H1 (cell line): ENCODE measurements at regions not wholly inside any gene's neighbourhood (a gene's known extent, or its start where the extent isn't known, plus 50 kb on each side); places are given as distances from the start of the nearest gene placed in this dataset.

Experiments used
- CTCF ChIA-PET: fragments of 300-600 bp; sonication (Branson Sonifier 250); formaldehyde crosslinking; loops from one replicate; lab custom pipeline; 2021; ENCODE audit not compliant: partially characterized antibody; lab: Charles Lee
- POLR2A ChIA-PET: fragments of 300-600 bp; sonication (Branson Sonifier 250); formaldehyde crosslinking; loops from one replicate; lab custom pipeline; 2021; ENCODE audit warnings: inconsistent platforms; ENCODE audit not compliant: partially characterized antibody; lab: Charles Lee
- DNase-seq, 2 experiments: peaks; one replicate each; pipeline versions ENCODE4 v3.0.0 to v3.0.0-alpha.2; 2010 to 2022; ENCODE audit warnings: low spot score in 2 of 2, low read depth in 1 of 2, mixed read lengths in 1 of 2
- FAIRE-seq: peaks from 2 replicates; lab custom pipeline; 2011; peaks lifted over from hg19 to GRCh38; lab: Jason Lieb, UNC
- H2AFZ ChIP-seq: 2 replicates; pipeline ENCODE4 v1.8.1; 2012; ENCODE audit warnings: low read length, inconsistent platforms
- H2AK5ac ChIP-seq: 2 replicates; pipeline ENCODE4 v1.6.1; 2013; ENCODE audit warnings: low read depth, low read length
- H2BK120ac ChIP-seq: replicated peaks from 2 replicates; pipeline ENCODE3; 2013; ENCODE audit warnings: low read depth, low read length, inconsistent platforms
- H2BK12ac ChIP-seq: 2 replicates; pipeline ENCODE4 v1.6.1; 2013; ENCODE audit warnings: low read depth, low read length
- H2BK15ac ChIP-seq: 2 replicates; pipeline ENCODE4 v1.6.1; 2013; ENCODE audit warnings: low read length
- H2BK20ac ChIP-seq: 2 replicates; pipeline ENCODE4 v1.6.1; 2013; ENCODE audit warnings: low read length
- H2BK5ac ChIP-seq: 2 replicates; pipeline ENCODE4 v1.6.1; 2013; ENCODE audit warnings: low read depth, low read length
- H3K14ac ChIP-seq: 2 replicates; pipeline ENCODE4 v1.6.1; 2013; ENCODE audit warnings: inconsistent platforms; ENCODE audit not compliant: insufficient read length
- H3K18ac ChIP-seq: 2 replicates; pipeline ENCODE4 v1.6.1; 2013; ENCODE audit warnings: low read length; ENCODE audit errors: extremely low read depth
- H3K23ac ChIP-seq: 2 replicates; pipeline ENCODE4 v1.6.1; 2013; ENCODE audit warnings: inconsistent platforms; ENCODE audit not compliant: insufficient read length
- H3K23me2 ChIP-seq: 2 replicates; pipeline ENCODE4 v1.6.1; 2013; ENCODE audit warnings: low read depth, low read length
- H3K27ac ChIP-seq: 2 replicates; pipeline ENCODE4 v1.6.1; 2011; ENCODE audit warnings: low read depth, low read length, inconsistent platforms
- H3K27me3 ChIP-seq, 4 experiments: replicated peaks in 1 of 4; 1 replicate in 1 of 4; 2 replicates in 3 of 4; pipeline versions ENCODE4 v1.6.1 to v1.8.1; 2011 to 2013; ENCODE audit warnings: low read length in 3 of 4, mild to moderate bottlenecking in 3 of 4, inconsistent platforms in 2 of 4, mixed read lengths in 2 of 4, moderate library complexity in 1 of 4; ENCODE audit not compliant: control insufficient read depth in 3 of 4, insufficient read depth in 3 of 4; ENCODE audit errors: extremely low read depth in 1 of 4
- H3K36me3 ChIP-seq, 4 experiments: 2 replicates each; pipeline versions ENCODE4 v1.6.1 to v1.8.1; 2011 to 2013; ENCODE audit warnings: mild to moderate bottlenecking in 4 of 4, low read length in 3 of 4, moderate library complexity in 2 of 4, control low read depth in 1 of 4, inconsistent platforms in 1 of 4; ENCODE audit not compliant: insufficient read depth in 4 of 4, control insufficient read depth in 2 of 4
- H3K4ac ChIP-seq: replicated peaks from 2 replicates; pipeline ENCODE3; 2013; ENCODE audit warnings: low read length, low read depth, mixed read lengths, inconsistent platforms; ENCODE audit not compliant: insufficient read length
- H3K4me1 ChIP-seq, 4 experiments: replicated peaks in 1 of 4; 1 replicate in 1 of 4; 2 replicates in 3 of 4; pipeline versions ENCODE4 v1.6.1 to v1.8.1; 2011 to 2013; ENCODE audit warnings: low read length in 3 of 4, inconsistent platforms in 2 of 4, mixed read lengths in 1 of 4; ENCODE audit not compliant: insufficient read depth in 4 of 4, control insufficient read depth in 3 of 4
- H3K4me2 ChIP-seq, 2 experiments: 2 replicates each; pipeline versions ENCODE4 v1.6.1 to v1.8.1; 2011 to 2013; ENCODE audit warnings: low read depth in 2 of 2, low read length in 2 of 2, control low read depth in 1 of 2, inconsistent platforms in 1 of 2, mild to moderate bottlenecking in 1 of 2; ENCODE audit not compliant: insufficient read depth in 1 of 2
- H3K4me3 ChIP-seq, 4 experiments: fragments of 200-600, 300-600 bp in 1 of 4; sonication (generic), shearing (Covaris generic), sonication (Bioruptor Twin) in 1 of 4; 2 replicates each; pipeline versions ENCODE4 v1.5.1 to v1.8.1; 2011 to 2016; ENCODE audit warnings: low read length in 4 of 4, low read depth in 3 of 4, control low read depth in 2 of 4, inconsistent platforms in 2 of 4, mild to moderate bottlenecking in 2 of 4, mixed read lengths in 1 of 4, moderate library complexity in 1 of 4; ENCODE audit not compliant: insufficient read depth in 2 of 4; ENCODE audit errors: extremely low read depth in 1 of 4
- H3K56ac ChIP-seq: replicated peaks from 2 replicates; pipeline ENCODE3; 2013; ENCODE audit warnings: low read depth, mild to moderate bottlenecking, mixed read lengths, low read length, inconsistent platforms; ENCODE audit not compliant: insufficient read length
- H3K79me1 ChIP-seq: 2 replicates; pipeline ENCODE4 v1.6.1; 2013; ENCODE audit warnings: low read depth, low read length, control low read depth
- H3K79me2 ChIP-seq, 2 experiments: 2 replicates each; pipeline versions ENCODE4 v1.6.1 to v1.8.1; 2012 to 2013; ENCODE audit warnings: low read length in 2 of 2, mild to moderate bottlenecking in 2 of 2, inconsistent platforms in 1 of 2; ENCODE audit not compliant: insufficient read depth in 2 of 2, control insufficient read depth in 1 of 2
- H3K9ac ChIP-seq, 4 experiments: replicated peaks in 1 of 4; 1 replicate in 1 of 4; 2 replicates in 3 of 4; pipeline versions ENCODE4 v1.6.1 to v1.8.1; 2011 to 2013; ENCODE audit warnings: low read depth in 3 of 4, low read length in 3 of 4, control low read depth in 2 of 4, mild to moderate bottlenecking in 2 of 4, moderate library complexity in 2 of 4, inconsistent platforms in 1 of 4; ENCODE audit errors: extremely low read depth in 1 of 4
- H3K9me3 ChIP-seq, 2 experiments: 2 replicates each; pipeline versions ENCODE4 v1.6.1 to v1.8.1; 2012 to 2013; ENCODE audit warnings: mild to moderate bottlenecking in 2 of 2, moderate library complexity in 2 of 2, control low read depth in 1 of 2, inconsistent platforms in 1 of 2, low read depth in 1 of 2, low read length in 1 of 2, mixed read lengths in 1 of 2; ENCODE audit not compliant: insufficient read depth in 2 of 2
- H4K20me1 ChIP-seq, 2 experiments: replicated peaks in 1 of 2; 2 replicates each; pipeline versions ENCODE3 to v1.8.1; 2011 to 2013; ENCODE audit warnings: inconsistent platforms in 2 of 2, low read length in 2 of 2, mild to moderate bottlenecking in 1 of 2; ENCODE audit not compliant: insufficient read depth in 2 of 2, control insufficient read depth in 1 of 2
- H4K5ac ChIP-seq: 2 replicates; pipeline ENCODE4 v1.6.1; 2013; ENCODE audit warnings: low read length, low read depth, mixed read lengths, inconsistent platforms; ENCODE audit not compliant: insufficient read length
- H4K8ac ChIP-seq: 2 replicates; pipeline ENCODE4 v1.8.0; 2013; ENCODE audit warnings: mild to moderate bottlenecking, moderate library complexity, low read length, inconsistent platforms; ENCODE audit not compliant: insufficient read depth; ENCODE audit errors: extremely low read depth
- H4K91ac ChIP-seq: replicated peaks from 2 replicates; pipeline ENCODE3; 2013; ENCODE audit warnings: low read length, mixed read lengths, inconsistent platforms; ENCODE audit not compliant: insufficient read length
- BCL11A ChIP-seq, 2 experiments: IDR thresholded peaks; one replicate each; pipeline ENCODE4 v1.6.1; 2011; ENCODE audit warnings: low read depth in 2 of 2, low read length in 2 of 2, mild to moderate bottlenecking in 2 of 2
- CHD1 ChIP-seq: IDR thresholded peaks from 2 replicates; pipeline ENCODE4 v1.6.1; 2012; ENCODE audit warnings: low read depth, low read length, improper control_type of control experiment
- FOSL1 ChIP-seq: IDR thresholded peaks from 2 replicates; pipeline ENCODE4 v1.6.1; 2011; ENCODE audit warnings: mild to moderate bottlenecking, low read depth, low read length, moderate library complexity; ENCODE audit not compliant: insufficient read depth
- GTF2F1 ChIP-seq: IDR thresholded peaks from 2 replicates; pipeline ENCODE4 v1.6.1; 2012; ENCODE audit warnings: low read depth, low read length, improper control_type of control experiment, borderline replicate concordance
- KDM4A ChIP-seq: IDR thresholded peaks from one replicate; pipeline ENCODE4 v1.7.1; 2012; ENCODE audit warnings: low read depth, mild to moderate bottlenecking, moderate library complexity, low read length, inconsistent platforms; ENCODE audit not compliant: severe bottlenecking
- PHF8 ChIP-seq: fragments of 200-600 bp; sonication (generic); conservative IDR thresholded peaks from 2 replicates; pipeline ENCODE4 v1.7.1; 2012; ENCODE audit warnings: low read depth, mild to moderate bottlenecking, inconsistent platforms, low read length, moderate library complexity
- RAD21 ChIP-seq, 2 experiments: IDR thresholded peaks in 1 of 2; conservative IDR thresholded peaks in 1 of 2; 2 replicates each; pipeline ENCODE4 v1.6.1; 2011; ENCODE audit warnings: low read depth in 2 of 2, low read length in 2 of 2, improper control_type of control experiment in 1 of 2, inconsistent platforms in 1 of 2, mild to moderate bottlenecking in 1 of 2, moderate library complexity in 1 of 2
- SAP30 ChIP-seq: fragments of 300-600 bp; sonication (generic); IDR thresholded peaks from 2 replicates; pipeline ENCODE4 v1.7.1; 2012; ENCODE audit warnings: low read length, moderate library complexity, mild to moderate bottlenecking, inconsistent platforms; ENCODE audit not compliant: insufficient read depth, insufficient replicate concordance
- SIN3A ChIP-seq, 2 experiments: IDR thresholded peaks in 1 of 2; conservative IDR thresholded peaks in 1 of 2; 2 replicates each; pipeline ENCODE4 v1.6.1; 2011 to 2012; ENCODE audit warnings: low read length in 2 of 2, improper control_type of control experiment in 1 of 2, low read depth in 1 of 2, mild to moderate bottlenecking in 1 of 2
- SUZ12 ChIP-seq: fragments of 200-600 bp; sonication (generic); IDR thresholded peaks from 2 replicates; pipeline ENCODE4 v1.6.1; 2012; ENCODE audit warnings: mild to moderate bottlenecking, inconsistent platforms, low read length, moderate library complexity, mixed read lengths
- TAF1 ChIP-seq: IDR thresholded peaks from 2 replicates; pipeline ENCODE4 v1.6.1; 2011; ENCODE audit warnings: mild to moderate bottlenecking, low read depth, low read length
- TEAD4 ChIP-seq: IDR thresholded peaks from 2 replicates; pipeline ENCODE4 v1.6.1; 2012; ENCODE audit warnings: low read depth, low read length, inconsistent platforms, mixed read lengths
- ZNF274 ChIP-seq: IDR thresholded peaks from 2 replicates; pipeline ENCODE4 v1.7.0; 2012; ENCODE audit warnings: low read length, borderline replicate concordance; ENCODE audit errors: extremely low read depth
- WGBS, 2 experiments: shearing (Covaris generic) in 1 of 2; methylation state at CpG; one replicate each; pipeline versions ENCODE4 v1.1.6 to v1.1.7; 2013 to 2015; ENCODE audit warnings: low lambda C conversion rate in 2 of 2, mixed read lengths in 2 of 2, inconsistent platforms in 1 of 2, low coverage in 1 of 2, missing lambda C conversion rate in 1 of 2; ENCODE audit not compliant: insufficient replicate concordance in 2 of 2, insufficient coverage in 1 of 2, insufficient read length in 1 of 2; ENCODE audit errors: extremely low coverage in 1 of 2, missing lambda C conversion rate in 1 of 2; 5-methylcytosine and 5-hydroxymethylcytosine counted together

- no peak overlapping the region for H2AK5ac ChIP-seq
- no peaks in the 10 kb centered on the region for H3K9me3 ChIP-seq
- TF ChIP-seq SUZ12 (no peak), TEAD4 (no peak), GTF2F1 (no peak), FOSL1 (no peak), KDM4A (no peak), BCL11A (IDR thresholded peaks at IDR 0.05; ENCODE audit: low read depth in 2 of 2, low read length in 2 of 2) (no peak), TAF1 (no peak), ZNF274 (no peak), CHD1 (no peak), RAD21 (IDR thresholded peaks at IDR 0.05 in 1 of 2, conservative IDR thresholded peaks at IDR 0.05 in 1 of 2; ENCODE audit: low read depth in 2 of 2, low read length in 2 of 2) (no peak), PHF8 (no peak), SIN3A (conservative IDR thresholded peaks at IDR 0.05 in 1 of 2, IDR thresholded peaks at IDR 0.05 in 1 of 2; ENCODE audit: low read depth in 1 of 2, low read length in 2 of 2) (no peak), SAP30 (no peak)
Observed at GRCh38 chr10:130362308-130362761, 226.1 kb downstream of the GLRX3 start.

More at GRCh38 chr10:130362308-130362761, 226.1 kb downstream of the GLRX3 start:
- no peak overlapping the region for H2BK12ac ChIP-seq
- H3K4me2 ChIP-seq: no peak overlapping the region
- H2BK20ac ChIP-seq: no peak overlapping the region
- no peak for DNase-seq
- no peak overlapping the region for H3K56ac ChIP-seq
- no peak overlapping the region for H4K8ac ChIP-seq
- 80% methylated on average over 9 of the region's 9 CpGs; no CpG with 5 or more reads in 1 of the 2 experiments for WGBS, 2 experiments
- no peak overlapping the region for H4K91ac ChIP-seq
- H3K18ac ChIP-seq: no peak overlapping the region
- no peak overlapping the region for H3K4me3 ChIP-seq
- peaks cover 0 to 1% of the 10 kb centered on the region in 2 experiments for H4K20me1 ChIP-seq
- FAIRE-seq: no peak
- H2BK15ac ChIP-seq: no peak overlapping the region
- H3K4me1 ChIP-seq: no peaks in the 10 kb centered on the region; a peak in 1 of 7 replicates
- H4K5ac ChIP-seq: no peak overlapping the region
- no peaks in the 10 kb centered on the region for H3K27me3 ChIP-seq
- H3K23me2 ChIP-seq: no peaks in the 10 kb centered on the region
- H2BK120ac ChIP-seq: no peak overlapping the region
- POLR2A ChIA-PET: no interaction called here
- H3K79me2 ChIP-seq: no peaks in the 10 kb centered on the region
- CTCF ChIA-PET: interaction anchor here (0.9 to 1.8 kb wide), 5 partner anchors 10 to 383 kb away, joined by 3 to 4 read pairs (median 3); no protein-coding TSS in a partner anchor
- no peak overlapping the region for H3K27ac ChIP-seq
- no peak overlapping the region for H3K14ac ChIP-seq
- no peak overlapping the region for H3K9ac ChIP-seq
- H3K36me3 ChIP-seq: no peaks in the 10 kb centered on the region
- no peak overlapping the region for H2BK5ac ChIP-seq
- H3K23ac ChIP-seq: no peak overlapping the region
- no peaks in the 10 kb centered on the region for H3K79me1 ChIP-seq
- no peak overlapping the region for H2AFZ ChIP-seq
- no peak overlapping the region for H3K4ac ChIP-seq
